ENCODE measurements at regions not wholly inside any gene's neighbourhood (a gene's known extent, or its start where the extent isn't known, plus 50 kb on each side); places are given as distances from the start of the nearest gene placed in this dataset.

- DNase-seq (ENCODE audit: low spot score) = no peak
- in situ Hi-C loops (cut with HindIII; ENCODE audit: low sequenced_read_pairs) = no loop called here
Observed at GRCh38 chr6:154561750-154562149, 51.3 kb upstream of the CNKSR3 start.

- in situ Hi-C loops (cut with HindIII; ENCODE audit: low sequenced_read_pairs) = no loop called here
- no peak for DNase-seq (ENCODE audit: low spot score)
Observed at GRCh38 chr6:154565331-154565730, 54.8 kb upstream of the CNKSR3 start.

DNA sequence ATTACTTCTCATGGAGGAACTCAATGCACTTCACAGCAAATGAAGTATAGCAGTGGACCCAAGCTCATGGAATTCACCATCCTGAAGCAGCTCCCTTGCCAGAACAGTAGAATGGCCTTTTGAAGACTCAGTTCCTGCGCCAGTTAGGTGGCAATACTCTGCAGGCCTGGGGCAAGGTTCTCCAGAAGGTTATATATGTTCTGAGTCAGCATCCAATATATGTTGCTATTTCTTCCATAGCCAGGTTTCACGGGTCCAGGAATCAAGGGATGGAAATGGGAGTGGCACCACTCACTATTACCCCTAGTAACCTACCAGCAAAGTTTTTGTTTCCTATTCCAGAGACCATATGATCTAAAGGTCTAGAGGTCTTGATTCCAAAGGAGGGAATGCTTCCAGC is 56.4 kb upstream of the CNKSR3 start:
- in situ Hi-C loops (cut with HindIII; ENCODE audit: low sequenced_read_pairs) = no loop called here
- DNase-seq (ENCODE audit: low spot score) = no peak

DNA sequence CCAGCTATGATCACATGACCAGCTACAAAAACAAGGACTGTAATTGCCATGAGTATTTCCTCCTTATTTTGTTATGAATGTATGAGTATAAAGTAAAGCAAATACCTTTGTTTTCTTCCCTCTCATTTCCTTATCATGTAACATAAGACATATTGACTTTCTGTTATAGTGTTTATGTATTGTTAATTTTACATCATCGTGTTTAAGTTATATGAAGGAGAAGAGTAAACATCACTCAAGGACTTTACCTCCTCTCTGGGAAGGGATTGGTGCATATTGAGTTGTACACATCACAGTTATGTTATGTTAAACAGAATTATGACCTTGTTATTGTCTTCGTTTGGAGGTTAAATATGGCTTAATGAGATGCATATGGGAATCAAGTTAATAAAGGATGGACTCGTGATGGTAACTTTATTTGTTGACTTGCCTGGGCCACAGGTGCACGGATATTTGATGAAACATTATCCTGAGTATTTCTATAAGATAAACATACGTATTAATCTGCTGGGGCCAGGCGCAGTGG is 57.3 kb upstream of the CNKSR3 start:
- no peak for DNase-seq (ENCODE audit: low spot score)
- in situ Hi-C loops (cut with HindIII; ENCODE audit: low sequenced_read_pairs) = no loop called here

DNA sequence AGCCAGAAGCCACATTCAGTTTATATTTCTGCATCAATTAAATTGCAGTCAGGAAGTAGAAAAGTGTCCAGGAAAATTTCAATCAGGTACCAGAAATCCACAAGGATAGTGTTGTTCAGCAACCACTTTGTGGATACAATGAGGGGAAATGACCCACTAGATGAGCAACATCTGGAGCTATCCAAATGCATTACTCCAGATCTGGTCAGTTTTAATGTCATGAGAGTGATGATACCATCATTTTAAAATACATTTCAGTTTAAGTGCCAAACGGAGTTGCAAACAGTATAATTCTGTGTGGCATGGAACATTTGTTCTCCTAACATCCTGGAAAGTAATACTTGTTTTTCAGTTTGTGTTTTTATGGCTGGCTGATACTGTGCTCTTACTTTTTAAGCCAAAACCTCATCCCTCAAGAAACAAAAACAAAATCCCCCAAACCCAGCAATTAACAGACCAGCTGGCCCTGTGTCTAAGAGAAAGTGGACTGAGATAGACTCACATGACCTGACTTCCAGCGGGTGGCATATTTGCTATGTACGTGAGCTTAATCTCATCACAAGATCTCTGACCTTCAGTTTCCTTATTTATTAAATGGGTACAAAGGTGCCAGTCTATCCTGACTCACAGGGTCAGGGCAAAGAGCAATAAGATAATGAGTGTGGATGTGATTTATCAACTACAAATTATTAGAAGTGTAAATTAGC is 58.8 kb upstream of the CNKSR3 start:
- no peak for DNase-seq (ENCODE audit: low spot score)
- in situ Hi-C loops (cut with HindIII; ENCODE audit: low sequenced_read_pairs) = no loop called here

DNA sequence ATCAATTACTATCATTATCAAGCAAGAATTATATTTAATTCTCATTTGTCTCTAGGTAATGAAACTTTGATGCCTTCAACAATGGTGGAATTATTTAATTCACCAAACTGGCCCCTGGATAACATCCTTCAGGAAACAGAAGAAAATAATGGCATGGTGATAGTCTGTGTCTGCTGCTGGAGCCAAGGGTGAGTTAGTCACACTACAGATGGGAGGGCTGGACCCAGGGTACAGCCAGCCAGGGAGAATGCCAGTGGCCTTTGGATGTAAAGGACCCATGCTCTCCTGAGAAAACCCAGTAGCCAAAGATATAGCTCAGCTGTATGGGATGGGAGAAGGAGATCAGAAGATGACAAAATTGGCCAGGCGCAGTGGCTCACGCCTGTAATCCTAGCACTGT is 60.0 kb upstream of the CNKSR3 start:
- in situ Hi-C loops (cut with HindIII; ENCODE audit: low sequenced_read_pairs) = no loop called here
- DNase-seq (ENCODE audit: low spot score) = no peak

GRCh38 chr6:154572556-154572955 is 62.1 kb upstream of the CNKSR3 start:
- DNase-seq (ENCODE audit: low spot score) = no peak

DNA sequence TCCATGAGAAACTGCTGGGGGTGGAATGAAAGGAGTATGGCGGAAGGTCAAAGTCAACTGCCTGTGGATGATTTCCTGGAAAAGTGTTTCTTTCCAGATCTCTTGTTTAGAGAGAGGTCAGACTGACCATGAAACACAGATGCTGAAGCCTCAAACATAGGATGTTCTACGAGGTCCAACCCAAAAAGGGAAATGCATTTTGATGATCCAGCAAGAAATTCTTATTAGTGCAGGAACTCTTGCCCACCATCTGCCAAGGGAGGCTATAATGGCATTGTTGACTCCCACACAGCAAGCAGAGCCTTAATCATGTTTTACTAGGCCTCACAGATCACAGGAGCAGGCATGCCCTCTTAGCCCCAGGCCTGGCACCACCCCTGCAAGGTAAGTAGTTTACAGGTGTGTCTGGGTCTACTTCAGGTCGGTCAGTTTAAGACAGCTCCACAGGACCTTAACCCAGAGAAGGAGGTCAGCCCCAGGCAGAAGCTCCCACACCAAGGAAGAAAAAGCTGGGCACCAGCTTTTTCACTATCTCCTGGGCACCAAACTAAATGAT is 67.6 kb upstream of the CNKSR3 start:
- no peak for DNase-seq (ENCODE audit: low spot score)
- in situ Hi-C loops (cut with HindIII; ENCODE audit: low sequenced_read_pairs) = no loop called here

More at GRCh38 chr6:154572556-154572955, 62.1 kb upstream of the CNKSR3 start:
- in situ Hi-C loops (cut with HindIII; ENCODE audit: low sequenced_read_pairs) = no loop called here

DNA sequence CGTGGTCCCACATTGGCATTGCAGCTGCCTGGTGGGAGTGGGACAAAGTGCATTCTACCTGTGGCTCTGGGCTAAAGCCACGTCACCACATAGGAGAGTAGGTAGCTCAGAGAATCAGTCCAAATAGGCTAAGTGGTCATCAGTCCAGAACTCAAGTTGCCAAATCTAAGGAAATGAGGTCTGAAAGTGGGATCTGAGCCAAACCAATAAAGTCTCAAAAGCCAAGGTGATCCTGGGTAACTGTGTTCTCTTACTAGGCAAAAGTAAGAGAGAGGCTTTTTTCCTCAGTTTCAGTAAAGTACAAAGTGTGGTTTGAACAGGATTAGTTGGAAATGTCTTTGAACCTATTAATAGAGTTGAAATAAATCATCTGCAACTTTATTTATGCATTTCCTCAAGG is 68.6 kb upstream of the CNKSR3 start:
- DNase-seq (ENCODE audit: low spot score) = no peak
- in situ Hi-C loops (cut with HindIII; ENCODE audit: low sequenced_read_pairs) = no loop called here

DNA sequence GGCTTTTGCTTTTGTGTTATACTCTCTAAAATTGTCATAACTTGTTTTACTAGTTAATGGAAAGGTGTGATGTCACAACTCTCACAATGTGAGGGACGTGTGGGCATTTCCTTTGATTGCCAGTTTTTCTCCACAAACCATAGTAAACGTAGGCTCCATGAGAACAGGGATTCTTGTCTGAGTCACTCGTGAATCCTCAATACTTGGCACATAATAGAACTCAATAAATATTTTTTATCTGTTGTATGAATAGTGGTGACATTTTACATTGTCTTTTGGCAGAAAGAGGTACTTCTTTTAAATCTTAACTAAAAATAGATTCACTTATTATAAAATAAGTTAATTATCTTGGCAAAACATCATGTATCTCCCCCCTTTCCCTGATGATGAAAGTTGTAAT is 69.0 kb upstream of the CNKSR3 start:
- no peak for DNase-seq (ENCODE audit: low spot score)
- in situ Hi-C loops (cut with HindIII; ENCODE audit: low sequenced_read_pairs) = no loop called here

DNA sequence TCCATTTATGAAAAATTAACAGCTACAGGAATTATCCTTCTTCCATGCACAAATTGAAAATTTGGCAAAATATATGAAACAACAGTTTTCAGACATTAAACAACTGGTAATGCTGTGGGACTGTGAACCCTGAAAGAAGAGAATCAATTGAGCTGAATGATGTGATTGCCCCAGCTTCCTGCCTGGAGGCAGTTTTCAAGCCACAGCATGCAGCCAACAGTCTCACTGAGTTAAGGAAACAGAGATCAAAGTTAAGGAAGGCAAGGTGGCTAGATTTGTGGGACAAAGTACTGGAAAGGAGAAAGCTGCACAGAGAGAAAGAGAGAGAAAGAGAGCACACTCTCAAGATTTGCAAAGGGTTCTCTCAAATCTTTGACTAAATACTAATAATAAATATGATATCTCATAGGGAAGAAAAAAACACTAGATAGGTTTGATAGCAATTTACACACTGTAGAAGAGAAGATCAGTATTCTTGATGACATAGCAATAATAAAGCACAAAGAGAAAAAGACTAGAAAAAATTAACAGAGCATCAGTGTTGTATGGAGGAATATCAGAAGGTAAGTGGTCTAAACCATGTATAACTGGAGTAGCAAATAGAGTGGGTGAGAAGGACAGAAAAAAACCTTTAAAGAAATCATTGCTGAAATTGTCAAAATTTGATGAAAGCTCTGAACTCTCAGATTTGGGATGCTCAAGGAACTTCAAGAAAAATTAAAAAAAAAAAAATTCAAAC is 70.1 kb upstream of the CNKSR3 start:
- in situ Hi-C loops (cut with HindIII; ENCODE audit: low sequenced_read_pairs) = no loop called here
- no peak for DNase-seq (ENCODE audit: low spot score)

DNA sequence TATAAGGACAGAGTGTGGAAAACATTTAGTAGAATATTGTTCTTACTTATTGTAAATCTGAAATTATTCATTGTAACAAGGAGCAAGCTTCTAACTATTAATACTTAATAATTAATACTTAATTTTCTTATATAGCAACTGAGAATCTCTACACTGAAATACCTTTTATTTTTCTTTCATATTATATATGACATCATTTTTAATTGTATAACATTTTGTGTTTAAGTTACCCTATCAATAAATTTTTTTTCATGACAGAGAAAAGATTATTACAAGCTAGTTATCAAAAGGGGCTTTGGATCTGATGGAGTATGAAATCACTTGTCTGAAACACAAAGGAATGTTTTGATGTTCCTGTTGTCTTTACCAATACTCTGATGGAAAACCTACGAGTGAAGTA is 72.2 kb upstream of the CNKSR3 start:
- in situ Hi-C loops (cut with HindIII; ENCODE audit: low sequenced_read_pairs) = no loop called here
- DNase-seq (ENCODE audit: low spot score) = no peak

GRCh38 chr6:154583546-154584188 is 73.2 kb upstream of the CNKSR3 start:
- in situ Hi-C loops (cut with HindIII; ENCODE audit: low sequenced_read_pairs) = no loop called here

DNA sequence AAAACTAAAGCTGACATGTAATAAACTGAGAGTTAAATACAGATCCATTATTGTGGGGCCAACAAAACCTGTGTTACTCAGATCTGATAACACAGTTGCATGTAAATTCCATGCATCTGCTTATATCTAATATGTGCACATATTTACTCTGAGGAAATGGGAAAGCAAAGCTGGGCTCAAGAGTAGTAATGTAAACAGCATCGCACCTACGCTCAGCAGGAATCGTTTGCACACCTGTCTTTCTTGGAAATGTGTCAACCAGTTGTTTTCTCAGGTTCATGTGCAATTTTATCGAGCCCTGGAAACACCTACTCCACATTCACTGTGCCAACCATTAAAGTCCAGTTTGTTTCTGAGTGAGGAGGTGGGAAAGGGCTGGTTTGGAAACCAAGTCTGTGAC is 80.3 kb upstream of the CNKSR3 start:
- in situ Hi-C loops (cut with HindIII; ENCODE audit: low sequenced_read_pairs) = no loop called here
- DNase-seq (ENCODE audit: low spot score) = no peak

More at GRCh38 chr6:154583546-154584188, 73.2 kb upstream of the CNKSR3 start:
- DNase-seq (ENCODE audit: low spot score) = no peak

DNA sequence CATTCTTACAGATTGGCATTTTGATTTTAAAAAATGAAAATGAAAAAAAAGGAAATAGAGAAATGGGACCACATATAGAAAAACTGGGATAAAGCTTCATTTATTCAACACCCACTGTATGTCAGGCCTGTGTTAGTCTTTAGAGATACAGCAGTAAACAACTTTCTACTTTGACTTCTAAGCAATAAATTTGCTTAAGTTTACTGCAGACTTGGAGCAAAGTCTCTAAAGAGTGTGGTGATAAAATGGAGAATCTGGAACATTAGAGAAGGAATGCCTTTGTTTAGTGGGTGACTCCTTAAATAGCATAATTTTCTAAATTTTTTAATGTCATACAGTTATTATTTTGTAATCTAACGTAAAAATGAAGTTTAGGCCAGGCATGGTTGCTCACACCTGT is 80.7 kb upstream of the CNKSR3 start:
- in situ Hi-C loops (cut with HindIII; ENCODE audit: low sequenced_read_pairs) = no loop called here
- no peak for DNase-seq (ENCODE audit: low spot score)

DNA sequence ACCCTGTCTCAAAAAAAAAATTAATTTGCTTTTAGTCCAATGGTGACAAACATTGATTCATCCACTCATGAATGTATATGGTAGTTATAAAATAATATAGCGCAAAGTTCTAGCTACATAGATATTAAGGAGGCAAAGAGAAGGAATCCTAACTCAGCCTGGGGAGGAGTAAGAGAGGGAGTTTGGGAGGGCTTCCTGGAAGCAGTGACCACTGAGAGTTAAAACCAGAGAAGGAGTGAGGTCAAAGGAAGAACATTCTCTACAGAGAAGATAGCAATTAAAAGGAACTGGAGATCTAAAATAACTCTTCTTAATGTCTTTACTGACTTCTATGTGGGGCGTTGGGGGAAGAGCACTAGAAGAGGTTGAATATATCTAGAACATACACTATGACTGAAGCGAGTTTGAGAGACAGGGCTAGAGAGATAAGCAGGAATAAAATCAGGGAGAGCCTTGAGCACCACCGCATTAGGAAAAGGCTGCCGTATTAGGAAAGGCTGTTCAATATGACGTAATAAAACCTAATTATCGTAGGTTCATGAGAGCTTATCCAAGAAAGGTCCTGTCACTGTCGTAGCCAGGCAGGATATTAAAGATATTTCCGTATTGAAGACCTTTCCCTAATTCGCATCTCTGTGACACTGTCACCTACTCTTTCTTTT is 81.8 kb upstream of the CNKSR3 start:
- in situ Hi-C loops (cut with HindIII; ENCODE audit: low sequenced_read_pairs) = no loop called here
- DNase-seq (ENCODE audit: low spot score) = no peak

GRCh38 chr6:154593122-154593521 is 82.6 kb upstream of the CNKSR3 start:
- in situ Hi-C loops (cut with HindIII; ENCODE audit: low sequenced_read_pairs) = no loop called here
- no peak for DNase-seq (ENCODE audit: low spot score)

DNA sequence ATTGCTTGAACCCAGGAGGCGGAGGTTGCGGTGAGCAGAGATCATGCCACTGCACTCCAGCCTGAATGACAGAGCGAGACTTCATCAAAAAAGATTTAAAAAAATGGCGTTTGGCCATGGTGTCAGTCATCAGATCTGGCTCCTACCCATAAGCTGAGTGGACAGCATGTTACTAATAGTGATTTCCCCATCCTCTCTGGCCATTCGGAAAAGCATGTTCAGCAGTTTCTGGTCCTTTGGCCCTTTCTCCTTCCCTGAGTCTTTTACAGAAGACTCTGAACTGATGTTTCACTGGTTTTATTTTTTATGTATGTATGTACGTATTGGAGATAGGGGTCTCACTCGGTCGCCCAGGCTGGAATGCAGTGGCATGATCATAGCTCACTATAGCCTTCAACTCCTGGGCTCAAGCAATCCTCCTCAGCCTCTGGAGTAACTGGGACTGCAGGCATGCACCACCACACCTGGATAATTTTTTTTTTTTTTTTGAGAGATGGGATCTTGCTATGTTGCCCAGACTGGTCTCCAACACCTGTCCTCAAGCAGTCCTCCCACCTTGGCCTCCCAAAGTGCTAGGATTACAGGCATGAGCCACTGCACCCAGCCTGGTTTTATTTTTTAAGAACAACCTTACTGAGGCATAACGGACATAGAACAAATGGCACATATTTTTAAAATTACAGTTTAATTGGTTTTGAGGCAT is 84.2 kb upstream of the CNKSR3 start:
- DNase-seq (ENCODE audit: low spot score) = no peak
- in situ Hi-C loops (cut with HindIII; ENCODE audit: low sequenced_read_pairs) = no loop called here

DNA sequence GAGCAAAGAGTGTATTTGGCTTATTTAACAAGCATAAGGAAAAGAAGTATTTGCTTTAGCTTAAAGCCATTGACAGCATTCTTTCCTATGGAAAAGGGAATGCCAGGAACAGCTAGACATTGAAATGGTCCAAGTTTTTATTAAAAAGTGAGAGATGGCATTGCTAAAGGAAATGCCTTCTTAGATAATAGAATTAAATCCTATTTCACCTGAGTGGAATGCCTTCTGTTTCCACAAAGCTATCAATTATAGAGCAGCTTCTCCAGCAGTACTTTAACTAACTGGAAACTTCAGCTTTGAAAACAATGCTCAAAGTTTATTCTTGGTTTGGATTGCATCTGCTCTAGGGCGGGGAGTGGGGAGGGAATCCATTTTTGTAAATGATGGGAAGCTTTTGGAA is 85.1 kb upstream of the CNKSR3 start:
- DNase-seq (ENCODE audit: low spot score) = no peak
- in situ Hi-C loops (cut with HindIII; ENCODE audit: low sequenced_read_pairs) = no loop called here
